ENCODE measurements at regions not wholly inside any gene's neighbourhood (a gene's known extent, or its start where the extent isn't known, plus 50 kb on each side); places are given as distances from the start of the nearest gene placed in this dataset.
"Not testable (repeated sequence)": the region's sequence is repeated elsewhere in the genome, so short reads cannot be mapped to it uniquely, and the experiment has no call there.

DNA sequence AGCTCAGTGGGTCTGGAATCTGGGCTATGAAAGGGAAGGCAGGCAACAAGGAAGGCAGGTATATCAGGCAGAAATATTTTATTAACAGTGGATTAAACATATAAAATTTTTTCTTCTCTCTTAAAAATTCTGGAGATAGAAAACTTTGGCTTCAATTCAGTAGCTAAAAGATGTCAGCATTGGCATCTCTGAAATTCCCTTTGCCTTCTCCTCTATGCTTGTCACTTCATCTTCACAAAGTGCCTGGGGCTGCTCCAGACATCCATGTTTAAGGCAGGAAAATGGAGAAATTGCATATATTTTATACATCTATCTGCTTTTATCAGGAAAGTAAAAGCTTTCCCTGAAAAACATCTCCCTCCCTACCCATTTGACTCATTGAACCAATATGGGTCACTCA lies 894.1 kb upstream of the API5 start:
- H3K9me3 ChIP-seq (ENCODE audit: control insufficient read depth, insufficient read depth, low read length), result no peaks in the 10 kb centered on the region
- no peak for ATAC-seq
- DNase-seq, result no peak
- no peak overlapping the region for H3K4me3 ChIP-seq (ENCODE audit: low read length)
- intact Hi-C loops (cut with micrococcal nuclease), result no loop called here
- Mint-ChIP-seq H3K4me1 (no peaks in the 10 kb centered on the region), H3K4me3 (no peak overlapping the region), H3K9me3 (peaks cover 11 to 23% of the 10 kb centered on the region in 2 donors), H3K27ac (no peak overlapping the region), H3K36me3 (no peaks in the 10 kb centered on the region), H3K27me3 (ENCODE audit: low read depth in 2 of 2) (no peaks in the 10 kb centered on the region)
- no peaks in the 10 kb centered on the region for H3K4me1 ChIP-seq (ENCODE audit: control insufficient read depth, insufficient read depth, low read length)
- no peaks in the 10 kb centered on the region for H3K27me3 ChIP-seq (ENCODE audit: control insufficient read depth, insufficient read depth, low read length)
- TF ChIP-seq, protein P1, sequence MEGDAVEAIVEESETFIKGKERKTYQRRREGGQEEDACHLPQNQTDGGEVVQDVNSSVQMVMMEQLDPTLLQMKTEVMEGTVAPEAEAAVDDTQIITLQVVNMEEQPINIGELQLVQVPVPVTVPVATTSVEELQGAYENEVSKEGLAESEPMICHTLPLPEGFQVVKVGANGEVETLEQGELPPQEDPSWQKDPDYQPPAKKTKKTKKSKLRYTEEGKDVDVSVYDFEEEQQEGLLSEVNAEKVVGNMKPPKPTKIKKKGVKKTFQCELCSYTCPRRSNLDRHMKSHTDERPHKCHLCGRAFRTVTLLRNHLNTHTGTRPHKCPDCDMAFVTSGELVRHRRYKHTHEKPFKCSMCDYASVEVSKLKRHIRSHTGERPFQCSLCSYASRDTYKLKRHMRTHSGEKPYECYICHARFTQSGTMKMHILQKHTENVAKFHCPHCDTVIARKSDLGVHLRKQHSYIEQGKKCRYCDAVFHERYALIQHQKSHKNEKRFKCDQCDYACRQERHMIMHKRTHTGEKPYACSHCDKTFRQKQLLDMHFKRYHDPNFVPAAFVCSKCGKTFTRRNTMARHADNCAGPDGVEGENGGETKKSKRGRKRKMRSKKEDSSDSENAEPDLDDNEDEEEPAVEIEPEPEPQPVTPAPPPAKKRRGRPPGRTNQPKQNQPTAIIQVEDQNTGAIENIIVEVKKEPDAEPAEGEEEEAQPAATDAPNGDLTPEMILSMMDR (IDR thresholded peaks at IDR 0.05), result no peak
- H3K27ac ChIP-seq (ENCODE audit: low read length), result no peak overlapping the region
- no peaks in the 10 kb centered on the region for H3K36me3 ChIP-seq (ENCODE audit: control insufficient read depth, insufficient read depth, low read length)

DNA sequence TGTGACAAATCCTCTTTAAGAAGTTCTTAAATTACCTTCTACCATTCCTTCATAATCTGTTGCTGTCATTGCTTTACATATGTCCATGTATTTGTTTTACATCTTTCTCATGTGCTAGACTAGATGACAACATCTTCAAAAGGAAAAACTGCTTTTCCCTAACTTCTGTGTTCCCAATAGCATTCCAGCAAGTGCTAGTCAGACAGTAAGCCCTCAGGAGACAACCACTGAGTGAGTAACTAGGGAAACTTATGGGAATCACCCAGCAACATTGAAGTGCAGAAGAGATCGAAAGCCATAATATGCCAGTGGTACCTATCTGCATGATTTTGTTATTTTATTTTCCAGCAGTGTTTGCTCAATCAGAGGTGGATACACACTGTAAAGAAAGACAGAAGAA lies 889.7 kb upstream of the API5 start:
- intact Hi-C loops (cut with micrococcal nuclease), result no loop called here
- no peak overlapping the region for H3K27ac ChIP-seq (ENCODE audit: low read length)
- H3K9me3 ChIP-seq (ENCODE audit: control insufficient read depth, insufficient read depth, low read length), result no peaks in the 10 kb centered on the region
- no peaks in the 10 kb centered on the region for H3K27me3 Mint-ChIP-seq (ENCODE audit: low read depth in 2 of 2)
- H3K27me3 ChIP-seq (ENCODE audit: control insufficient read depth, insufficient read depth, low read length), result no peaks in the 10 kb centered on the region
- H3K36me3 ChIP-seq (ENCODE audit: control insufficient read depth, insufficient read depth, low read length), result no peaks in the 10 kb centered on the region
- no peak overlapping the region for H3K27ac Mint-ChIP-seq
- H3K4me3 Mint-ChIP-seq, result no peak overlapping the region
- TF ChIP-seq, protein P1 (IDR thresholded peaks at IDR 0.05), result no peak
- DNase-seq (no peak), ATAC-seq (no peak)
- H3K36me3 Mint-ChIP-seq, result no peaks in the 10 kb centered on the region
- H3K4me1 ChIP-seq (ENCODE audit: control insufficient read depth, insufficient read depth, low read length), result no peaks in the 10 kb centered on the region
- WGBS (ENCODE audit: insufficient coverage), result 94% methylated on average over 1 of the region's 1 CpG
- no peaks in the 10 kb centered on the region for H3K4me1 Mint-ChIP-seq
- no peak overlapping the region for H3K4me3 ChIP-seq (ENCODE audit: low read length)
- peaks cover 11 to 16% of the 10 kb centered on the region in 2 donors for H3K9me3 Mint-ChIP-seq

DNA sequence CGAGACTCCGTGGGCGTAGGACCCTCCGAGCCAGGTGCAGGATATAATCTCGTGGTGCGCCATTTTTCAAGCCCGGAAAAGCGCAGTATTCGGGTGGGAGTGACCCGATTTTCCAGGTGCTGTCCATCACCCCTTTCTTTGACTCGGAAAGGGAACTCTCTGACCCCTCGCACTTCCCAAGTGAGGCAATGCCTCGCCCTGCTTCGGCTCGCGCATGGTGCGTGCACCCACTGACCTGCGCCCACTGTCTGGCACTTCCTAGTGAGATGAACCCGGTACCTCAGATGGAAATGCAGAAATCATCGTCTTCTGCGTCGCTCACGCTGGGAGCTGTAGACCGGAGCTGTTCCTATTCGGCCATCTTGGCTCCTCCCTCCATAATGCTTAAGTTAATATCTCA lies 876.9 kb upstream of the API5 start:
- H3K36me3 Mint-ChIP-seq, result peaks cover 15% of the 10 kb centered on the region
- intact Hi-C loops (cut with micrococcal nuclease); H3K27me3 ChIP-seq (ENCODE audit: control insufficient read depth, insufficient read depth, low read length); H3K36me3 ChIP-seq (ENCODE audit: control insufficient read depth, insufficient read depth, low read length); H3K9me3 ChIP-seq (ENCODE audit: control insufficient read depth, insufficient read depth, low read length); DNase-seq; H3K4me1 Mint-ChIP-seq; H3K4me3 ChIP-seq (ENCODE audit: low read length); H3K27ac ChIP-seq (ENCODE audit: low read length); H3K27ac Mint-ChIP-seq; H3K27me3 Mint-ChIP-seq (ENCODE audit: low read depth in 2 of 2); ATAC-seq; H3K4me3 Mint-ChIP-seq; H3K4me1 ChIP-seq (ENCODE audit: control insufficient read depth, insufficient read depth, low read length): not testable (repeated sequence)
- WGBS (ENCODE audit: insufficient coverage), result 94% methylated on average over 25 of the region's 25 CpGs
- H3K9me3 Mint-ChIP-seq, result peaks cover 11 to 20% of the 10 kb centered on the region in 2 donors

DNA sequence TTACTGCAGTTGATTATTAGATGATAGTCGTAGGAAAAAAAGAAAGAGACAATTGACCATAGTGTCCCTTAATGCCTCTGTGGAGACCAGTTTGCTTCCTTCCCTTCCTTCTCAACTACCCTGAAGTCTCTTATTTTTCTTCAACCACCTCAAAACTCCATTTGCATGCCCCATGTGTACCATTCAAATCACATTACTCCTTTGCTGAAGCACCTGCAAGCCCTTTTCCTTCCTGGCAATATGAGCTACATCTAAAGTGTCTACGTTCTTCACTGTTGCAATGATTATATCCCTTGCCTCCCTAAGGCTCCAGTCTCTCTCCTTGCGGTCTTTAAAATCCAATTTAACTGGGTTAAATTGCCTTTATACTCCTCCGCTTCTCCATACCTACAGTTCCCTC lies 867.4 kb upstream of the API5 start:
- TF ChIP-seq, protein P1 (IDR thresholded peaks at IDR 0.05), result no peak
- H3K4me3 Mint-ChIP-seq, result no peak overlapping the region
- Histone ChIP-seq H3K27me3 (ENCODE audit: control insufficient read depth, insufficient read depth, low read length) (no peaks in the 10 kb centered on the region), H3K4me1 (ENCODE audit: control insufficient read depth, insufficient read depth, low read length) (no peaks in the 10 kb centered on the region), H3K27ac (ENCODE audit: low read length) (no peak overlapping the region), H3K4me3 (ENCODE audit: low read length) (no peak overlapping the region), H3K36me3 (ENCODE audit: control insufficient read depth, insufficient read depth, low read length) (no peaks in the 10 kb centered on the region), H3K9me3 (ENCODE audit: control insufficient read depth, insufficient read depth, low read length) (no peaks in the 10 kb centered on the region)
- no peaks in the 10 kb centered on the region for H3K27me3 Mint-ChIP-seq (ENCODE audit: low read depth in 2 of 2)
- DNase-seq, result no peak
- 61% methylated on average over 3 of the region's 4 CpGs for WGBS (ENCODE audit: insufficient coverage)
- no peak for ATAC-seq
- H3K9me3 Mint-ChIP-seq, result peaks cover 11 to 14% of the 10 kb centered on the region in 2 donors
- H3K36me3 Mint-ChIP-seq, result no peaks in the 10 kb centered on the region
- intact Hi-C loops (cut with micrococcal nuclease), result no loop called here
- H3K27ac Mint-ChIP-seq, result no peak overlapping the region
- no peaks in the 10 kb centered on the region for H3K4me1 Mint-ChIP-seq

All from natural killer cell (primary cell).